Omental fat pad (tissue), 3 donors: ENCODE measurements at regions not wholly inside any gene's neighbourhood (a gene's known extent, or its start where the extent isn't known, plus 50 kb on each side); places are given as distances from the start of the nearest gene placed in this dataset.

Experiments
- ATAC-seq: fragments of 150-250 bp; one replicate; pipeline ENCODE4 v1.9.1; 2016; ENCODE audit warnings: mild to moderate bottlenecking, moderate library complexity; ENCODE audit not compliant: low FRiP score
- DNase-seq: peaks from one replicate; pipeline ENCODE4 v3.0.0-alpha.2; 2019; ENCODE audit warnings: low spot score
- TF ChIP-seq, protein P1 (sequence below), 3 donors: fragments of 450-650 bp; IDR thresholded peaks; one replicate each; pipeline ENCODE4 v1.5.1; 2016 to 2017; ENCODE audit warnings: antibody characterized with exemption in 3 of 3, mild to moderate bottlenecking in 3 of 3, moderate library complexity in 2 of 3

- DNase-seq (no peak), ATAC-seq (no peak)
- TF ChIP-seq, protein P1, sequence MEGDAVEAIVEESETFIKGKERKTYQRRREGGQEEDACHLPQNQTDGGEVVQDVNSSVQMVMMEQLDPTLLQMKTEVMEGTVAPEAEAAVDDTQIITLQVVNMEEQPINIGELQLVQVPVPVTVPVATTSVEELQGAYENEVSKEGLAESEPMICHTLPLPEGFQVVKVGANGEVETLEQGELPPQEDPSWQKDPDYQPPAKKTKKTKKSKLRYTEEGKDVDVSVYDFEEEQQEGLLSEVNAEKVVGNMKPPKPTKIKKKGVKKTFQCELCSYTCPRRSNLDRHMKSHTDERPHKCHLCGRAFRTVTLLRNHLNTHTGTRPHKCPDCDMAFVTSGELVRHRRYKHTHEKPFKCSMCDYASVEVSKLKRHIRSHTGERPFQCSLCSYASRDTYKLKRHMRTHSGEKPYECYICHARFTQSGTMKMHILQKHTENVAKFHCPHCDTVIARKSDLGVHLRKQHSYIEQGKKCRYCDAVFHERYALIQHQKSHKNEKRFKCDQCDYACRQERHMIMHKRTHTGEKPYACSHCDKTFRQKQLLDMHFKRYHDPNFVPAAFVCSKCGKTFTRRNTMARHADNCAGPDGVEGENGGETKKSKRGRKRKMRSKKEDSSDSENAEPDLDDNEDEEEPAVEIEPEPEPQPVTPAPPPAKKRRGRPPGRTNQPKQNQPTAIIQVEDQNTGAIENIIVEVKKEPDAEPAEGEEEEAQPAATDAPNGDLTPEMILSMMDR (IDR thresholded peaks at IDR 0.05): no peak
Measured at GRCh38 chr10:108989976-108990375, 933.3 kb downstream of the XPNPEP1 start.

GRCh38 chr10:108982159-108982558 lies 941.2 kb downstream of the XPNPEP1 start:
- ATAC-seq (no peak), DNase-seq (no peak)
- TF ChIP-seq, protein P1 (IDR thresholded peaks at IDR 0.05): no peak

DNA sequence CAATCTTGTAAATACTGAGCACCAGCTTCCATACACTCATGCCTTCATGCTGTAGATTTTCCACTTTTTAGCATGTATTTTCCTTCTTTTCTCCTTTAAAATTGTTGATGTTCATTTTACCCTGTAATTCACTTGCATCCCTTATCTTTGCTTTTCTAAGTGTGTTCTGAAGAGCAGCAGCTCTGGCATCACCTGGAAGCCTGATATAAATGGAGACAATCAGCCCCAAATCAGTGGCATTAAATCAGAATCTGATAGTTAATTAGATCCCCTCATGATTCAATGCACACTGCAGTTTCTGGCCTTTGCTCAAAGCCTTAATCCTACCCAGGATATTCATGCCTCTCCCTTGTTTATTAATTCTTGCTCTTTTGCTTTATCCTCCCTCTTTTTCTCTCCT lies 942.4 kb downstream of the XPNPEP1 start:
- TF ChIP-seq, protein P1 (IDR thresholded peaks at IDR 0.05): no peak

DNA sequence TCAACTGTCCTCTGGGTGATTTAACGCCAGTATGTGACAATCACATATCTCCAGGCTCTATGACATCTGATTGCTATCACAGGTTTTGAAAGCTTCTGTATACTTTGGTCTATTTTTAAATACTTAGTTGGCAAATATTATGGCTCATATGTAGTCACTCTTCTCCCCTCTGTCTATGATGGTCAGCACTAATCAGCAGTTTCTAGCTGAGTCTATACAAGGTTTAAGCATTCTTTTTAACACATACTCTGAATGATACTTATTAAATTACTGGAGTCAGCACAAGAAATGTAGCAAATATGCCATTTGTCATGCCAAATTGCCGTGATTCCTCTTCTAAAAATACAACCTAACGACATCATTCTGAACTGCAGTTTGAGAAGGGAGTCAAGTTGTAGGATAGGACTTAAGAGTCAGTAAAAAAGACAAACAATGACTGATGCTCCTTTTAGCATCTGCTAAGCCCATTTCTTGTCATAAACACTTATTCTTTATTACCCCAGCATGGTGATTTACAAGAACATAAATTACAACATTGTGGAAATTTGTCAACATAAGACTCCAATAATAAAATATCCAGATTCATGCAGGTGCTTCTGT lies 947.8 kb downstream of the XPNPEP1 start:
- no peak for DNase-seq
- TF ChIP-seq, protein P1 (IDR thresholded peaks at IDR 0.05): no peak
- ATAC-seq: no peak

More for the DNA sequence above, 942.4 kb downstream of the XPNPEP1 start:
- no peak for DNase-seq
- ATAC-seq: no peak

GRCh38 chr10:108970016-108970415 lies 953.3 kb downstream of the XPNPEP1 start:
- DNase-seq (no peak), ATAC-seq (no peak)
- TF ChIP-seq, protein P1 (IDR thresholded peaks at IDR 0.05): no peak

- TF ChIP-seq, protein P1 (IDR thresholded peaks at IDR 0.05): no peak
- DNase-seq (no peak), ATAC-seq (no peak)
Measured at GRCh38 chr10:108966411-108966810, 956.9 kb downstream of the XPNPEP1 start.

- ATAC-seq (no peak), DNase-seq (no peak)
- TF ChIP-seq, protein P1 (IDR thresholded peaks at IDR 0.05): no peak
Measured at GRCh38 chr10:108966005-108966404, 957.3 kb downstream of the XPNPEP1 start.
